ENCODE measurements at regions not wholly inside any gene's neighbourhood (a gene's known extent, or its start where the extent isn't known, plus 50 kb on each side); places are given as distances from the start of the nearest gene placed in this dataset.

DNA sequence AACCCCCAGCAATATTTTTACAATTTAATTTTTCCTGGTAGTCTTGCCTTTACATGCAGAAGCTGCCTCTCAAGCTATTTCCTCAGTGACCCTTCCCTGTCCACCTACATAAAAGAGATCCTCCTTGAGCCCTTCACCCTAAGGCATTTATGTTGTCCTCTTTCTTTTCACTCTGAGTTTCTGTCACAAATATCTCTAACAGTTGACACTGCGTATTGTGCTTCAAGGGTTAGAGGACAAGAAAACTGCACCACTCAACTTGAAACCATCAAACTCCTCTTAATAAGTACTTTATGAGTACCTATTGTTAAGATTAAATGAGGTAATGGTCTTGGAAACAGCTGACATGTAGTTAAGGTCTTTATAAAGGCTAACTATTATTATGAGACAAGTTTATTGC lies 557.7 kb downstream of the TRHDE start (continued):
- TF ChIP-seq, protein P1, sequence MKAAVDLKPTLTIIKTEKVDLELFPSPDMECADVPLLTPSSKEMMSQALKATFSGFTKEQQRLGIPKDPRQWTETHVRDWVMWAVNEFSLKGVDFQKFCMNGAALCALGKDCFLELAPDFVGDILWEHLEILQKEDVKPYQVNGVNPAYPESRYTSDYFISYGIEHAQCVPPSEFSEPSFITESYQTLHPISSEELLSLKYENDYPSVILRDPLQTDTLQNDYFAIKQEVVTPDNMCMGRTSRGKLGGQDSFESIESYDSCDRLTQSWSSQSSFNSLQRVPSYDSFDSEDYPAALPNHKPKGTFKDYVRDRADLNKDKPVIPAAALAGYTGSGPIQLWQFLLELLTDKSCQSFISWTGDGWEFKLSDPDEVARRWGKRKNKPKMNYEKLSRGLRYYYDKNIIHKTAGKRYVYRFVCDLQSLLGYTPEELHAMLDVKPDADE (IDR thresholded peaks at IDR 0.05) = no peak
- TF ChIP-seq POLR2AphosphoS5 (IDR thresholded peaks at IDR 0.05; ENCODE audit: low read depth) (no peak), ZNF114 (CRISPR knock-in tag; IDR thresholded peaks at IDR 0.05) (no peak), STAT1 (IDR thresholded peaks at IDR 0.05; ENCODE audit: unreplicated experiment) (no peak), EZH2phosphoT487 (IDR thresholded peaks at IDR 0.05; ENCODE audit: unreplicated experiment) (no peak)

DNA sequence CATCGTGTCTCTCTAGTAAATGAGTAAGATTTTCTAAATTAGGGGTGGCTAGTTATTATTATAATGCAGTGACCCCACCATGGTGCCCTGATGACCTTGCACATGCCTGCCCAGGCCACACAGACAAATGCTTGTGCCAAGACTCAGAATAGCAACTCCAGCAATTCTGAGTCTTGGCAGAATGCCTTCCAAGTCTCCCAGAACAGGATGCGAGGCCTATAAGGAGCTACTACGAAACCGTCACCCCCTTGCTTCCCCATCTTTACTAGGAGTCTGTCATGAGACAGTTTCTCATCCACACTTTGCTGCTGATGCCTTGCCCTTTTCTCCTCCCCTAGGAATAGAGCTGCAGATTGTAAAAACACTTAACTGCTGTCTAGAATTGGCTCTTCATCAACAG lies 559.9 kb downstream of the TRHDE start:
- peaks cover 16% of the 10 kb centered on the region; the same call in 1 of the 2 replicates for H3K4me1 ChIP-seq (ENCODE audit: insufficient read depth)
- H3K4me1 Mint-ChIP-seq = peaks cover 23% of the 10 kb centered on the region

More for the DNA sequence above, 559.9 kb downstream of the TRHDE start:
- no peaks in the 10 kb centered on the region for H3K36me3 Mint-ChIP-seq (ENCODE audit: low read depth)
- no peaks in the 10 kb centered on the region for H3K79me2 ChIP-seq (replicated peaks; ENCODE audit: insufficient read depth)
- no peaks in the 10 kb centered on the region for H4K20me1 ChIP-seq (replicated peaks; ENCODE audit: insufficient read depth)
- no peaks in the 10 kb centered on the region; the same call in 2 of the 3 replicates for H3K9me3 Mint-ChIP-seq
- no peaks in the 10 kb centered on the region for H3K9me2 ChIP-seq (ENCODE audit: insufficient read depth)
- H3K27ac Mint-ChIP-seq = no peak overlapping the region
- no peak overlapping the region for H3K4me3 Mint-ChIP-seq
- no peak overlapping the region for H3K27ac ChIP-seq (ENCODE audit: low read depth)
- ATAC-seq (no peak), DNase-seq (ENCODE audit: low spot score) (no peak)
- no peak overlapping the region for H3K4me3 ChIP-seq
- H3K4me2 ChIP-seq = no peak overlapping the region
- H3F3A ChIP-seq (replicated peaks; ENCODE audit: low read depth) = no peaks in the 10 kb centered on the region
- no peak overlapping the region for H2AFZ ChIP-seq
- H3K36me3 ChIP-seq (ENCODE audit: insufficient read depth) = no peaks in the 10 kb centered on the region
- TF ChIP-seq, protein P2, sequence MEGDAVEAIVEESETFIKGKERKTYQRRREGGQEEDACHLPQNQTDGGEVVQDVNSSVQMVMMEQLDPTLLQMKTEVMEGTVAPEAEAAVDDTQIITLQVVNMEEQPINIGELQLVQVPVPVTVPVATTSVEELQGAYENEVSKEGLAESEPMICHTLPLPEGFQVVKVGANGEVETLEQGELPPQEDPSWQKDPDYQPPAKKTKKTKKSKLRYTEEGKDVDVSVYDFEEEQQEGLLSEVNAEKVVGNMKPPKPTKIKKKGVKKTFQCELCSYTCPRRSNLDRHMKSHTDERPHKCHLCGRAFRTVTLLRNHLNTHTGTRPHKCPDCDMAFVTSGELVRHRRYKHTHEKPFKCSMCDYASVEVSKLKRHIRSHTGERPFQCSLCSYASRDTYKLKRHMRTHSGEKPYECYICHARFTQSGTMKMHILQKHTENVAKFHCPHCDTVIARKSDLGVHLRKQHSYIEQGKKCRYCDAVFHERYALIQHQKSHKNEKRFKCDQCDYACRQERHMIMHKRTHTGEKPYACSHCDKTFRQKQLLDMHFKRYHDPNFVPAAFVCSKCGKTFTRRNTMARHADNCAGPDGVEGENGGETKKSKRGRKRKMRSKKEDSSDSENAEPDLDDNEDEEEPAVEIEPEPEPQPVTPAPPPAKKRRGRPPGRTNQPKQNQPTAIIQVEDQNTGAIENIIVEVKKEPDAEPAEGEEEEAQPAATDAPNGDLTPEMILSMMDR (conservative IDR thresholded peaks at IDR 0.05; ENCODE audit: low read depth in 2 of 2) = no peak
- TF ChIP-seq NANOG (IDR thresholded peaks at IDR 0.05; ENCODE audit: borderline replicate concordance) = no peak
- TF ChIP-seq JUNB (IDR thresholded peaks at IDR 0.05; ENCODE audit: unreplicated experiment) = no peak
- TF ChIP-seq, protein P1 (IDR thresholded peaks at IDR 0.05) = no peak
- TF ChIP-seq, protein P3, sequence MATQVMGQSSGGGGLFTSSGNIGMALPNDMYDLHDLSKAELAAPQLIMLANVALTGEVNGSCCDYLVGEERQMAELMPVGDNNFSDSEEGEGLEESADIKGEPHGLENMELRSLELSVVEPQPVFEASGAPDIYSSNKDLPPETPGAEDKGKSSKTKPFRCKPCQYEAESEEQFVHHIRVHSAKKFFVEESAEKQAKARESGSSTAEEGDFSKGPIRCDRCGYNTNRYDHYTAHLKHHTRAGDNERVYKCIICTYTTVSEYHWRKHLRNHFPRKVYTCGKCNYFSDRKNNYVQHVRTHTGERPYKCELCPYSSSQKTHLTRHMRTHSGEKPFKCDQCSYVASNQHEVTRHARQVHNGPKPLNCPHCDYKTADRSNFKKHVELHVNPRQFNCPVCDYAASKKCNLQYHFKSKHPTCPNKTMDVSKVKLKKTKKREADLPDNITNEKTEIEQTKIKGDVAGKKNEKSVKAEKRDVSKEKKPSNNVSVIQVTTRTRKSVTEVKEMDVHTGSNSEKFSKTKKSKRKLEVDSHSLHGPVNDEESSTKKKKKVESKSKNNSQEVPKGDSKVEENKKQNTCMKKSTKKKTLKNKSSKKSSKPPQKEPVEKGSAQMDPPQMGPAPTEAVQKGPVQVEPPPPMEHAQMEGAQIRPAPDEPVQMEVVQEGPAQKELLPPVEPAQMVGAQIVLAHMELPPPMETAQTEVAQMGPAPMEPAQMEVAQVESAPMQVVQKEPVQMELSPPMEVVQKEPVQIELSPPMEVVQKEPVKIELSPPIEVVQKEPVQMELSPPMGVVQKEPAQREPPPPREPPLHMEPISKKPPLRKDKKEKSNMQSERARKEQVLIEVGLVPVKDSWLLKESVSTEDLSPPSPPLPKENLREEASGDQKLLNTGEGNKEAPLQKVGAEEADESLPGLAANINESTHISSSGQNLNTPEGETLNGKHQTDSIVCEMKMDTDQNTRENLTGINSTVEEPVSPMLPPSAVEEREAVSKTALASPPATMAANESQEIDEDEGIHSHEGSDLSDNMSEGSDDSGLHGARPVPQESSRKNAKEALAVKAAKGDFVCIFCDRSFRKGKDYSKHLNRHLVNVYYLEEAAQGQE (IDR thresholded peaks at IDR 0.05; ENCODE audit: unreplicated experiment) = no peak
- TF ChIP-seq CREB1 (CRISPR knock-in tag; IDR thresholded peaks at IDR 0.05; ENCODE audit: low read depth) = no peak
- TF ChIP-seq EZH2 (IDR thresholded peaks at IDR 0.05; ENCODE audit: low read depth, unreplicated experiment) = no peak
- H3K27me3 ChIP-seq (ENCODE audit: insufficient read depth) = no peaks in the 10 kb centered on the region
- H3K27me3 Mint-ChIP-seq (ENCODE audit: insufficient read depth, low read depth, poor library complexity) = peaks cover 2% of the 10 kb centered on the region

All from GM23338 (cell line).